Adrenal gland (tissue), 5 donors: ENCODE measurements at regions not wholly inside any gene's neighbourhood (a gene's known extent, or its start where the extent isn't known, plus 50 kb on each side); places are given as distances from the start of the nearest gene placed in this dataset.

Experiments used
- CTCF ChIP-seq, 6 experiments: fragments of 450-650 bp in 4 of 6; fragments of 200-600 bp in 2 of 6; sonication (generic) in 1 of 6; IDR thresholded peaks; 1 replicate in 5 of 6; 2 replicates in 1 of 6; pipeline versions ENCODE4 v1.5.1 to v1.8.0; 2016 to 2021; ENCODE audit warnings: antibody characterized with exemption in 6 of 6, mild to moderate bottlenecking in 2 of 6, moderate library complexity in 1 of 6
- POLR2A ChIP-seq, 2 donors: fragments of 450-650 bp; IDR thresholded peaks; one replicate each; pipeline ENCODE4 v1.6.1; 2017; ENCODE audit warnings: antibody characterized with exemption in 2 of 2, mild to moderate bottlenecking in 2 of 2, moderate library complexity in 1 of 2
- donor health status: DM: no; HTN: no; CAD: no.

GRCh38 chr18:25455646-25456045 is 103.7 kb upstream of the ZNF521 start:
- TF ChIP-seq CTCF (IDR thresholded peaks at IDR 0.05) (no peak), POLR2A (IDR thresholded peaks at IDR 0.05) (no peak)
